NCI-H128 (cell line): ENCODE measurements at regions not wholly inside any gene's neighbourhood (a gene's known extent, or its start where the extent isn't known, plus 50 kb on each side); places are given as distances from the start of the nearest gene placed in this dataset.

Experiments
- DNase-seq: peaks from one replicate; lab custom pipeline; 2025; ENCODE audit not compliant: unreplicated experiment; lab: John Stamatoyannopoulos, UW

DNA sequence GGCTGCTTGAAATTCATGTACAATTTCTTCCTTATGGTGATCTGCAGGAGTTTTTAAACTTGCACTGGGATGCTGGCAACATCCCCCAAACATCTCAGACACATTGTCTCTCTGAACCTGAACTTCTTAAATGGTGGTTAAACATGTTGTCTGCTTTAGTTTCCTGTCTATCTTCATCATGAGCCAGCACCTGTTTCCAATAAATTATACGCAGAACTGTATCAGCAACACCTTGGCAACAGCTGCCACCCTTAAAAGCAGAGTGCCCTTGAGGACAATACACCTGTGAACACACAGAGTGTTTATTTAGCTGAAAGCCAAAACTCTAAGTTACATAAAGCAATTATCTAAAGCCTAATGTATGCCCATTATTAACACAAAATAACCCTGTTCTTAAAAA is 242.9 kb downstream of the WNT5A start:
- peak; percentile 82 for DNase-seq

DNA sequence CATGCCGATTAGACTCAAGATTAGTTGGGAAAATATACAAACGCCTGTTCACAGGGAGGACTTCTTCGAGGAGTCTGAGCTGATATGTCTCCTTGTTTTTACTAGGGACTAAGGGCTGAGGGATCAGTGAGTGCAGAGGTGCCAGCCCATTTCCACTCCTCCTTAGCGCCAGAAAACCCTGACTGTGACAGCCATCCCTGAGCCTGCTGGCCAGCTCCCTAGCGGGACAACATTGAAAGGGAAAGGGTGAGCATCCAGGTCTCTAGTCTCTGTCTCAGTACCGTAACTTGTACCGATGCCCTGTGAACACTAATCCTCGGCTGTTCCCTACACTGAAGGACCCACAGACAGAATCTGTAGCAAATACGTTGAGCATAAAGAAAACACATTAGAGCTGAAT is 243.4 kb downstream of the WNT5A start:
- no peak for DNase-seq

DNA sequence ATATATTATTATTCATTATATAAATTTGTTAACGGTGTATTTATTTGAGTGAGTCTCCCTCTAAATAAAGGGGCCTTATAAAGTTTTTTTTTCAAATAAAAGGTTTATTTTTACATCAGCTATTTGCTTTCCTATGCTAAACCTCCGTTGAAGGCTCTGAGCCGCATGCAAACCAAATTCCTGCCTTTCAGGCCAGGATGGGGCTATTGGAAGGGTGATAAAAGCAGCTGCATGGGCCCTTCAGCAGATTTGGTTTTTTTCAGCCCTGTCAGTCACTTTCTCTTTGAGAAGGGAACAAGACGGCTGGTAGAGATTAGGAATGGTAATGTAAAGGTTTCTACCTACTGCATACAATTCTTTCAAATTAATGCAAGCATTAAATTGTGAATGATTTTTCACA is 244.2 kb downstream of the WNT5A start:
- no peak for DNase-seq

DNA sequence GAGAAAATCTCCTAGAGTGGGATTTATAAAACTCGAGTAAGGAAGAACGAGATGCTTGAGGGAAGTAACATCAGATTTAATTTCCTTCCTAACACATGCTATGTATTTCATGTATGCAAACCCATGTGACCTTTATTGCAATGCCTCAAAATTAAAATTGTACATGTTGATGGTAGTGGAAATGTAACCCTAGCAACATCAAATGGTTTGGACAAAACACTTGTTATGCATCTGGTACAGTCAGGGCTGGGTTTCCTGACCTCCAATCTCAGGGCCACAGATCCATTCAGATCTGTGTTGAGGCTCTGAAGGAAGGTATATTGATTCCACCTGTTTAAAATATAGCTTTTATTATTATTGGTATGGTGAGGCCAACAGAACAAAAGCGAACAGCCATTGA is 246.0 kb downstream of the WNT5A start:
- no peak for DNase-seq

DNA sequence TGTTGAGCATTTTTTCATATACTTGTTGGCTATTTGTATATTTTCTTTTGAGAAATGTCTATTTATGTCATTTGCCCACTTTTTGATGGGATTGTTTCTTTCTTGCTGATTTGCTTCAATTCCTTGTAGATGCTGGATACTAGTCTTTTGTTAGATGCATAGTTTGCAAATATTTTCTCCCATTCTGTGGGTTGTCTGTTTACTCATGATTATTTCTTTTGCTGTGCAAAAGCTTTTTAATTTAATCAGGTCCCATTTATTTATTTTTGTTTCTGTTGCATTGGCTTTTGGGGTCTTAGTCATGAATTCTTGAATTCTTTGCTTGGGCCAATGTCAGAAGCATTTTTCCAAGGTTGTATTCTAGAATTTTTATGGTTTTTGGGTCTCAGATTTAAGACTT is 251.7 kb downstream of the WNT5A start:
- no peak for DNase-seq

DNA sequence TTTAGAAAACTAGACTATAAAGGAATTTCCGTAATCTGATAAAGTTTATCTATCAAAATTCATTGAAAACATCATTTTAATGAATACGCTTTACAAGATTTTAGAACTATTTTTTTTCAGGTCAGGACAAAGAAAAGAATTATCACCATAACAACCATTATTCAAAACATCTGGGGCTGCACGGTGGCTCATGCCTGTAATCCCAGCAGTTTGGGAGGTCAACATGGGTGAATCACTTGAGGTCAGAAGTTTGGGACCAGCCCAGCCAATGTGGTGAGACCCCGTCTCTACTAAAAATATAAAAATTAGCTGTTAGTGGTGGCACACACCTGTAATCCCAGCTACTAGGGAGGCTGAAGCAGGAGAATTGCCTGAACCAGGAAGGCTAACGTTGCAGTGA is 260.4 kb downstream of the WNT5A start:
- DNase-seq: no peak

DNA sequence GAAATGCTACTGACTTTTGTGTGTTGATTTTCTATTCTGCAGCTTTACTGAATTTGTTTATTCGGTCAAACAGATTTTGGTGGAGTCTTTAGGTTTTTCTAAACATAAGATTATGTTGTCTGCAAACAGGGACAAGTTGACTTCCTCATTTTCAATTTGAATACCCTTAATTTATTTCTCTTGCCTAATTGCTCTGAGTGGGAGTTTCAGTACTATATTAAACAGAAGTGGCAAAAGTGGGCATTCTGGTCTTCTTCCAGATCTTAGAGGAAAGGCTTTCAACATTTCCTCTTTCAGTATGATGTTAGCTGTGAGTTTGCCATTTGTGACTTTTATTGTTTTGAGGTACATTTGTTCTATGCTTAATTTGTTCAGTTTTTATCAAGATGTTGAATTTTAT is 268.5 kb downstream of the WNT5A start:
- DNase-seq: no peak

DNA sequence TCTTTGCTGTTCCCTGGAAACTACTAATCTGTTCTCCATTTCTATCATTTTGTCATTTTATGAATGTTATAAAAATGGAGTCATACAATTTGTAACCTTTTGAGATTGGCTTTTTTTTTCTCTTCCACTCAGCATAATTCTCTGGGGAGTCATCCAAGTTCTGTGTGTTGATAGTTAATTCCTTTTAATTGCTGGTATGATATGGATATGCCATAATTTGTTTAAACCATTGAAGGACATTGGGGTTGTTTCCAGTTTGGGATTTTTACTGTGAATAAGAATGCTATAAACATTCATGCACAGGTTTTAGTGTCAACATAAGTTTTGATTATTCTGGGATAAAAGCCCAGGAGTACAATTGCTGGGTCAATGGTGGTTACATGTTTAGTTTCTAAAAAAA is 279.4 kb downstream of the WNT5A start:
- DNase-seq: no peak

DNA sequence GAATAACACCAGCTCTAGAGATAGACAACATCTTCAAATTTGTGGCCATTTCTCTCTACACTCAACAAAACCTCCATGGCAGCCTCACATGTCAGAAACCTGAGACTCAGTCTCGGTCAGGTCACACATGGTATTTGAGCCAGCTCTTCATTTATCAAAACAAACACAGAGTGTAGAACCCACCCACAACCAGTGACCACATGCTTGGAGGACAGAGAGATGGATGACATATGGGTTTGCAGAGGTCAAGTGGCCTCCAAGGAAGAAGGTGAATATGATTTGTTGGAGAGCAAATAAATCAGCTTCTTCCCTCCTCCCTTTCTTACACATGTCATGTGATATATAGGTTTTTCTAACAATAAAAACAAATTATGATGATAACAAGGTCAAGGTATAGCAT is 278.1 kb upstream of the LRTM1 start:
- DNase-seq: no peak

DNA sequence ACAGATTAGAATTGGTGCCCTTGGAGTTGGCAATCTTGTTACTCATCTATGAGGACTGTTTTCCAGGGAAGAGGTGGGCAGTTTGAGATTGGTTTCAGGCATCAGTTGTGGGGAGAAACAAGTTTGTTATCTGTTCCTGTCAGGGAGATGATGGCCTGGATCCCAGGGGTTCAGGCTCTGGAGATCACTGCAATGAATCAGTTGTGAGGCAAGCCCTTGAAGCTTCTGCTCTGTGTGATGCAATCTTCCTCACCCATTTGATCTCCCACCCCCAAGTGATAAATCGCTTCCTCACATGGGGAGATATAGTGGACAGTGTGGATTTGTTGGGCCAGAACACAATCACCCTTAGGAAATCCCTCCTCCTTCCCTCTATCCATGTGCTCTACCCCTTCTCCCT is 276.6 kb upstream of the LRTM1 start:
- DNase-seq: no peak

DNA sequence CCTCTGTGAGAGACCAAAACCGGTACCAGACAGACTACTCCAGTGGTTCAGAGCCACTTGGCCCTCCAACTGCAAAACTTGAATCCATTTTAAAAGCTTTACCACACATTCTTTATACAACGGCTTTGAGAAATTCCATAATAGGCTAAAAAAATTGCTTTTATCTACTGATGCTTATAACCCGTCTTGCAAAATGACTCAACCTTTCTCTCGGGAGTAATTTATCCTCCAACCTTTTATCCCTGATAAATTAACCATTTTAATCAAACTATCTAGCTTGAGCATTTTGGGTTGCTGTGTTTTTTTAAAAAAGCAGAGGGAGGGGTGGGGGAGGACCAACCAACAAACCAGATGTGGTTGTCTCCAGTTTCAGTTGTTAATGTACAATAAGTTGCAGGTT is 275.7 kb upstream of the LRTM1 start:
- no peak for DNase-seq

DNA sequence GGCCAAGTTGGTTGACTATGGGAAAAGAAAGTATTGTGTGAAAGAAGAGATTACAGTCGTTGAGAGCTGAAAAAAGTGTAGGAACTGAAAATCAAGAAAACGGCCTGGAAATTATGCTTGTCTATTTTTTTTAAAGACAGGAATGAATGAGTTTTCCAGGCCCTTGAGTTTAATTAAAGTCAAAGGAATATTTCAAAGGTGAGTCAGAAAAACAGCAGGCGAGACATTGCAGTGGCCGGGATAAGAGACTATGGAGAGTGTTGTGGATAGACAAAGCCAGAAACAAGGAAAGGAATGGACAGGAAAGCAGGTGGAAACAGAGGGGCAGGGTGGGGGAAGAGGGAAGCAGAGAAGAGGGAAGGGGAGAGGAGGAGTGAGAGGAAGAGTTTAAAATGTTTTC is 275.1 kb upstream of the LRTM1 start:
- DNase-seq: no peak

DNA sequence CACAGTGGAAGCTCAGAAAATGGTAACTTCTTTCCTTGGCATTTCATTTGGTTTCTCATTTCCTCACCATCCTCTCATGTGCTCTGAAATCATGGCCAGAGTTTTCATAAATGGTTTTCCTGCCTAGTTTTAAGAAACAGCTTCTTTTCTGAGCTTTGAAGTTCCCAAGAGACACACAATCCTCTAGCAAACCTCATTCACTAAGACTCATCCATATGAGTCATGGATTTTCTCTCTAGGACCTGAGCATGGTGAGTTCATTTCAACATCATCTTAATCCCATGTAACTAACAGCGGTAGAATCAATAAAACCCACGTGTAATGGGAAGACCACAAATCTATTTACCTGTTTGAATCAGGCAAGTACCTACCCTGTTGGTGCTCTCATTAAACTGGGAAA is 274.5 kb upstream of the LRTM1 start:
- no peak for DNase-seq

DNA sequence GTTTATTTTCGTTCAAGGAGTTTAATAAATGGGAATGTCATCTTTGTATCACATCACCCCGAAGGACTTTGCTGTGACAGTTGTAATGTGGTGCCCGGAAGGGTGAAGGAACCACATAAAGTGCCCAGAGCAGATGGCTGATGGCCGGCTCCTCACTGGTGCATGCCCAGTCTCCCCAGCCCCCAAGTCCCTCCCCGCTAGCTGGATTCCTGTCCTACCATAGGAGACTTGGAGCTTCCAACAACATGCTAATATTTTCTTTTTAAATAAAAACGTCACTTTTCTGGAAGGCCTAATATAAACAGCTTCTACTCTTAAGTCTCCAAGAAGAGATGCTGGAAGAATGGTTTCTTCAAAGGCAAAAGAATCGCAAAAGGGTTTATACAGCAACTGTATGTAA is 273.9 kb upstream of the LRTM1 start:
- DNase-seq: no peak

DNA sequence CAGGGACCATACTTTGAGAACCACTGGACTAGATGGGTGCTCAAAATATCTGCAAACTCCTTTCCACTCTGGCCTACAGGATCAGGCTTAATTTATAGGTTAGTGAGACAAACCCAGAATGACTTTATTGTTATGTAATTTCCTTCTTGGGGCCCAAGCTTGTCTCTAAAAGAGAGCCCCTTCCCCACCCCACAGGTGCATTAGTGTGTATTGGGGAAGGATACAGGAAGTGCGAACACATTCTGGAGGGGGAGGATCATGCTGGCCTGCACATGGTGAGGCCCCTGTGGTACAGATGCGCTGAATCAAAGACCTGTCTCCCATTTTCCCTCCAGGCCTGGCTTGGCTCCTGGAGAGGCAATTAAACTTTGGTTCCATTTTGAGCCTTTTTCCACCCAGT is 273.0 kb upstream of the LRTM1 start:
- DNase-seq: no peak

DNA sequence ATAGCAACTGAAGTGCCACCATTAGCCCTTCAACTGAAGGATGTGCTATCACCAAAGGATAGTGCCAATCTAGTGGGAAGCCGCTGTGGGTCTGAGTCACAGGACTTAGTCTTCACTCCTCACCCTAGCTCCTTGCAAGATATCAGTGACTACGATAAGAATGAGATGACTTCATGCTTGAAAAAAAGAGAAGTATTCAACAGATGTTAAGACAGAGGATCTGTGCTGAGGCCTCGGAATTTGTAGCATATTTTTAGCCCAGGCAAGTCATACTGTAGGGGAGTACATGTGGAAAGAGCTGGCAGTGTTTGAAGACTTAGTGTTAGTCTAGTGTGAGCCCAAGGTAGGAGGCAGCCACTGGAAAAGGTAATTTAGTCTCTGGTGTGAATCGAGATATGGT is 270.7 kb upstream of the LRTM1 start:
- no peak for DNase-seq

DNA sequence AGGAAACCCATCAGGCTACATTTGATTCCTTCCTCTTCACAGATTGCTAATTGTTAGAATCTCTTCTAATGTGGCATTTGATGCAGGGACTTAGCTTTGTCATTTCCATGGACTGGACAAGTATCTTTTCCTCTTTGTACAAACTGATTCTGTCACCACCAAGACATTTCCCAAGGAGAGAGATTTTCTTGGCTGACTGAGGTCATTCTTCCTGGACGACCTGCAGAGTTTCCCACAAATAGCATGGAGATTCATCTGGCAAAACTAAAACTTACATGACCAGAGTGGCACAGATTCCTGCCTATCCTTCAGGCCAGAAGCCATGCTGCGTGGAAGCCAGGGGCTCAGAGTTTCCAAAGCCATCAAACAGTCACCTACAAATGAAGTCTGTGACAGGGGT is 269.2 kb upstream of the LRTM1 start:
- DNase-seq: no peak

DNA sequence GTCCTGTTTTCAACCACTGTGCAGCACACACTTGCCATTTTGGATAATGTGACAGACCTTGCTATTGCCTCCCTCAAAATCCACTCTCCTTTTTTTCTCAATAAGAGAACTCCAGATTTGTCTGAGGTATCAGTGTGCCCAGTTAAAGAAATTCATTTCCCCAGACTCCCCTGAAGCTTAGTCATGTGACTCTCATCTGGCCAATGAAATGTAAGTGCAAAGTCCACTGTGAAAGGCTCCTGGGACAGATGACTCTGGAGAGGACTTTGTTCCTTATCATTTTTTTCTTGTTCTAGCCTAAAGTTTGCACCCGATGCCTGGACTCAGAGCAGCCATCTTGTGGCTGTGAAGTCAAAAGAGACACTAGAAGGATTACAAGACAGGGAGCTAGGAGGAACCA is 268.6 kb upstream of the LRTM1 start:
- DNase-seq: no peak

DNA sequence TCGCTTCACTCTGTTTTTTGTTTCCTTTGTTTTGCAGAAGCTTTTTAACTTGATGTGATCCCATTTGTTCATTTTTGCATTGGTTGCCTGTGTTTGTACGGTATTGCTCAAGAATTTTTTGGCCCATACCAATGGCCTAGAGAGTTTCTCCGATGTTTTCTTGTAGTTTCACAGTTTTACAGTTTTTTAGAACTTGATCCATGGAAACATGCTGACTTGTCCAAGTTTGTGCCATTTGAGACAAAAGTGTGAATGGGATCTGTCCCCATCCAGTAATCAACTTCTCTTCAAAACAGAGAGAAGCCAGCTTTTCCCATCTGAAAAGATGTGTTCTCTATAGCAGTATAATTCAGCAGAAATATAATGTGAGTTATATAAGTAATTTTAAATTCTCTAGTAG is 266.5 kb upstream of the LRTM1 start:
- DNase-seq: no peak

DNA sequence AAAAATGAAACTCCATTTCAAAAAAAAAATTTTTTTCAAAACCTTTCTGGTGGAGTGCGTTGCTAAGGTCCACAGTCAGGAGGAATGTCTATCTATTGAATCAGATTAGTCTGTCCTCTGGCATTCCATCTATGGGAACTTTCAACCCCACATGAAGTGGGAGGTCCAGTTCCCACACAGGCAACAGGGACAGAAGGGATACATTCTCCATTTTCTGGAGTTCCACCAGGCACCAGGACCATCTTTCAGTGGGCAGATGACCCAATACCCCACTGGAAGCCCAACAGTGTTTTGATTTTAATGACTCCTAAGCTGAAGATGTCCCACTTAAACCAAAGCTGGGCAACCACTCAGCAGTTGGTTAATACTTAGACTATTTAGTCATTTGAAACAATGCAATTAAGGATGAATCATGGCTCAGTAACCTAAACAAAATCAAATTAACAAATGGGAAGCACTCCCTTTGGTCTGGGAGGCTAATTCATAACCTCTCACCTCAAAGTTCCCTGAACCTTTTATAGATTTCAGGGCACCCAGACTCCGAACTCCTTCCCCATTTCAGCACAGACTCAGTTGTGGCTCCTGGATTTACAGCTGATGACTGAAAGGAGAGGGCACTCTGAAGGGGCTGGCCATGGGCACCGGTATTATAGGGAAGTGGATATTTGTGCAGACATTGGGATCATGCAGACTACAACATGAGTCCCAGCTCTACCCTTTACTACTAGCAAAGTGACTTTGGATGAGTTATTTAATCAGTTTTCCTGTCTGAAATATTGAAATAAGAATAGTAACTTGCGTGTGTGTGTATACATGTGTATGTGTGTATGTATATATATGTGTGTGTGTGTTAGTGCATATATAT is 264.3 kb upstream of the LRTM1 start:
- DNase-seq: no peak

DNA sequence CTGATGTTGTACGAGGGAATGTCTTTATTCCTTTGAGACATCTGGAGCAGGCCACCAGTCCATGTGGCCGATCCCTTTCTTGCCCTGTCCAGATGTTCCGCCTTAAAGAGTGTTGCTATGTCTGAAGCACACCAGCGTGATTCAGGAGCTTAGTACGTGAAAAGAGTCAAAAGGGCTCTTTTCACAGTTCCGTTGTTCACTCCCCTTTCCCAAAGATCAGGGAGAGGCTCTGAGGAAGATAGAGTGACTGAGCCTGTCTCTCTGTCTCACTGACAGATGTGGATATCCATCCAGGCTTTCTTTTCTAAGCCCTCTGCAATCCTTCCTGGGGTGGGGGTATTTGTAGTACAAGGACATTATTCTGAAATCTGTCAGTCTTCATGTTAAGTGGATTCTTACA is 262.5 kb upstream of the LRTM1 start:
- DNase-seq: no peak

DNA sequence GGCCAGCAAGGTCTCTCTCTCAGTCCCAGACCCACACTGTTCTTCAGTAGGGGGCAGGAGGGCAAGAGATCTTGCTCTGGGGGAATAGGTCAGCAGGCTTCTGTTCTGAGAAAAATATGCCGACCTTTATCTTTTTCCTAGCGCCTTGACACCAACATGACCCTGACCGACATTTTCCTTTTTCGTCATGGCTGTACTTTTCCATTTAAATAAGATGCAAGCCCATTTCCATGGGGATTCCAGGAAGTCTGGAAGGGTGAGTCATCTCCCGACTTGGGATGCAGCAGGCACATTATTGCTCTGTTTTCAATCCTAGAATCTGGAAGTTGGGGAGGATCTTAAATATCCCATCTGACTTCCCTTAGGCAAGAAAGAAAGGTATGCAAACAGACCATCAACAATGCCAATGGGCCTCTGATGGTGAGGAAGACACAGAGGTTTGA is 261.5 kb upstream of the LRTM1 start:
- DNase-seq: no peak

DNA sequence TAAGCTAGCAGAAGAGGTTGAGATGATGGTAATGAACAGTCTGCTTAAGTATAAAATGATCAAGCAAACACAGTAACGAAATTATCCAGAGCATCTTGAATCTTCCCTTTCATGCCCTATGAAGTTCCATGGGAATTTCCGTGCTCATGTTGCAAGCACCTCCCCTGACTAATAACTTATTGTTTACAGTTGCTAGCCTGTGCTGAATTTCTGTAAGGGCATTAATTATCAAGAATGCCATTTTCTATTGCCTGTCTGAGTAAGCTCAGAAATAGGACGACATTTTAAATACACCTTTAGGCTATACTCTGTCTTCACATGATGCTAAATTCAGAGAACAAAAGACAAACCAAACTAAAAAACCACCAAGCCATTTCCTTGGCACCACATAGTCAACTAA is 257.5 kb upstream of the LRTM1 start:
- DNase-seq: no peak
